Activated naive CD4-positive, alpha-beta T cell treated with anti-CD3 and anti-CD28 coated beads, Interleukin-2, amount 50 U/mL, for 72 hours (primary cell): ENCODE measurements at regions not wholly inside any gene's neighbourhood (a gene's known extent, or its start where the extent isn't known, plus 50 kb on each side); places are given as distances from the start of the nearest gene placed in this dataset.

Experiments used
- ATAC-seq, 2 donors: fragments of 150-1000 bp; cut with Tn5 transposase; 2 replicates each; pipeline ENCODE4 v1.10.0; 2021; ENCODE audit warnings: mild to moderate bottlenecking in 2 of 2, moderate library complexity in 2 of 2
- DNase-seq, 2 donors: peaks; one replicate each; pipeline ENCODE4 v3.0.0; 2021 to 2022; ENCODE audit warnings: low spot score in 2 of 2
- H3K27ac Mint-ChIP-seq, 2 donors: one replicate each; pipeline ENCODE4 v1.8.0; 2022; ENCODE audit warnings: mild to moderate bottlenecking in 2 of 2, mixed read lengths in 2 of 2
- H3K36me3 Mint-ChIP-seq, 2 donors: one replicate each; pipeline ENCODE4 v1.8.0; 2022; ENCODE audit warnings: mixed read lengths in 2 of 2
- H3K9me3 Mint-ChIP-seq, 2 donors: one replicate each; pipeline ENCODE4 v1.8.0; 2022; ENCODE audit warnings: mixed read lengths in 2 of 2

GRCh38 chr6:146944809-146945208 lies 259.4 kb upstream of the STXBP5 start:
- Mint-ChIP-seq H3K27ac (no peak overlapping the region), H3K36me3 (peaks cover 19 to 31% of the 10 kb centered on the region in 2 donors), H3K9me3 (peaks cover 5 to 13% of the 10 kb centered on the region in 2 donors)
- DNase-seq = no peak
- ATAC-seq = no peak

DNA sequence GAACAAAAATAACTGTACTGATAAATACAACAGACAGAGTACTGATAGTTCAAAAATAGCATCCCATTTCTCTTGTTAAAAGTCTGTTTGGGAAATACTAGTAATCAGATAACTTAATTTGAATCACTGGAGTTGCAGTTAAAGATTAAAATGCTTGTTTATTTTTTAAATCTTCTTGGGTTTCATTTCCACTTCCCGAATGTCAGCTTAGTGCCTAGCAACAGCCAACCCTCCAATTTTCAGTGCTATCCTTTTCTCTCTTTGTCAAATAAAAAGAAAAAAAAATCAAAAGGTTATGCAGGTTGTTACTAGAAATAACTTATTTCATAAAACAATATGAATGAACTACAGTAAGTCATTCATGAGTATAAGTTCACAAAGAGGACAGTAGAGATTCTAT lies 257.7 kb upstream of the STXBP5 start:
- H3K9me3 Mint-ChIP-seq = peaks cover 5 to 13% of the 10 kb centered on the region in 2 donors
- DNase-seq (no peak), ATAC-seq (no peak)
- peaks cover 19 to 28% of the 10 kb centered on the region in 2 donors for H3K36me3 Mint-ChIP-seq
- no peak overlapping the region for H3K27ac Mint-ChIP-seq

- peaks cover 5% of the 10 kb centered on the region in 2 donors for H3K9me3 Mint-ChIP-seq
- H3K36me3 Mint-ChIP-seq = peaks cover 6 to 14% of the 10 kb centered on the region in 2 donors
- DNase-seq = no peak
- no peak for ATAC-seq
- H3K27ac Mint-ChIP-seq = peak overlapping the region in 1 of 2 donors; percentile 2
Measured at GRCh38 chr6:146948790-146949342, 255.4 kb upstream of the STXBP5 start.

DNA sequence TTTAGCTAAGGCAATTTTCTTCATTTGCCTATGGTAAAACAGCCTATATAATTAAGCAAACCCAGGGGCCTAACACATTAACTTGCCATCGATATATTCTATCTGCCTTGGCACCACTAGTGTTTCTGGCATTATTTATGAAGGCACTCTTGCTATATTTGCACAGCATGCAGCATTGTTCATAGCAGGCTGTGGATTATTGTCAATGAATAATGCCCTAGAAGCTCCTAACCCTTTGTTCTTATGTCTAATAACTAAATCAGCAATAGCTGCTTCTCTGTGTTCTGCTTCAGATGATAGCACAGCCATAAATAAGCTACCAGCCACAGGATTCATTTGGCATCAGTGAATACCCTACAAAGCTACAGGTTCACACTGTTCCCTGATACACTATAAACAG lies 254.8 kb upstream of the STXBP5 start:
- Mint-ChIP-seq H3K9me3 (peaks cover 5% of the 10 kb centered on the region in 2 donors), H3K36me3 (peaks cover 6 to 11% of the 10 kb centered on the region in 2 donors), H3K27ac (peak overlapping the region in 1 of 2 donors; percentile 60)
- ATAC-seq = no peak
- DNase-seq = no peak

GRCh38 chr6:146950351-146950835 lies 253.8 kb upstream of the STXBP5 start:
- H3K9me3 Mint-ChIP-seq = peaks cover 5% of the 10 kb centered on the region in 2 donors
- H3K27ac Mint-ChIP-seq = peak overlapping the region in 1 of 2 donors; percentile 60
- ATAC-seq (peak; percentile 90 to 91), DNase-seq (peak in 1 of 2 donors; percentile 6)
- H3K36me3 Mint-ChIP-seq = peaks cover 0 to 11% of the 10 kb centered on the region in 2 donors

DNA sequence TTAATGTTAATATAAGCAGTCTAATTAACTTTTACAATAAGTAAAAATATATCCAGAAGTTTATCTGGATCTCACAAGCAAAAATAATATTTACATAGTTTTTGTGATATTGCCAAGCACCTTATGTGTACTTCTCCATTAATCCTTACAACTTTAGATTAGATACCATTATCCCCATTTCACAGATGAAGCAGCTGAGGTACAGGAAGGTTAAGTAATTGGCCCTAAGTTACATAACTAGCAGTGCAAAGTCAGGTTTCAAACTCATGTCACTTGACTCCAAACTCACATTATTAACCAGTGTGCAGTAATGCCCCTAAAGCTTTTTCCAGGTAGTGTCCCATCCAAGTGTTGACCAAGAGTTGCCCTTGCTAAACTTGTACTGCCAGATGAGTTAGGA lies 248.6 kb upstream of the STXBP5 start:
- DNase-seq = no peak
- Mint-ChIP-seq H3K36me3 (no peaks in the 10 kb centered on the region), H3K9me3 (no peaks in the 10 kb centered on the region), H3K27ac (no peak overlapping the region)
- no peak for ATAC-seq

DNA sequence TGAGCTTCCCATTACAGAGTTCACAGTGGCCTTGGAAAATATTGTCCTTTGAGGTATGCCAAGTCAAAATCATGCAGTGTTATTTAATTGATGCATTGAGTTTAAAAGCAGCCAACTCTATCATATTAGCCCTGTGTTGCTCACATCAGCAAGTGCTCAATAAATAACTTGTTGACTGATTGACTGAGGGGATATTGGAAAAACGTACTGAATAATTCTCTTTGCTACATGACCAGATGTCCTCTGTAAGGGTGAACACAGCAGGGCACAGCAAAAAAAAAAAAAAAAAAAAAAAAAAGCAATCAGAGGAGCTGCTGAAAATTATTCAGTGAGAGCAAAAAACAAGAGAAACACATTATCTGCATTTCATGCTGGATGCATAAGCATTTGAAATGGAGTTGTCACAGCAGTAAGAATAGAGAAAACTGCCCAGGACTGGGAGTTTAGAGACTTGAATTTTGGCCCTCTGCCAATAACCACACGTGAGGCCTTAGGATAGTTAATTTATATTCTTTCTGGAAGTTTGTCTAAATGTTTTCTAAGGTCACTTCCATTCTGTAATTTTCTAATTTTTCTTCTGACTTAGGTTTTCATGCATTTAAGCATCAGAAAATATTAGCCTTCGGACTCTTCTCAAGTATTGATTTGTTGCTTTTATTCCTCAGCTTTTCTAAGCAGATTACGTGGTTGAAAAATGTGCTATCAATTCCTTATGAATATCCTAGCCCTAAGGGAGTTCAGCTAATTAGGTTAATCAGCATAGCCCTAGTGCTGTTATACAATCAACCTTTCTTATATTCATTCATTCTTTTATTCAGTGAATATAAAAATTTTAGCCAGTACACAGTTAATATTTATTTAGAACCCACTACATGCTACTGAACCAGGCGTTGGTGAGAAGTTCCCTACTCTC lies 246.8 kb upstream of the STXBP5 start:
- Mint-ChIP-seq H3K27ac (no peak overlapping the region), H3K36me3 (no peaks in the 10 kb centered on the region)
- no peak for DNase-seq

DNA sequence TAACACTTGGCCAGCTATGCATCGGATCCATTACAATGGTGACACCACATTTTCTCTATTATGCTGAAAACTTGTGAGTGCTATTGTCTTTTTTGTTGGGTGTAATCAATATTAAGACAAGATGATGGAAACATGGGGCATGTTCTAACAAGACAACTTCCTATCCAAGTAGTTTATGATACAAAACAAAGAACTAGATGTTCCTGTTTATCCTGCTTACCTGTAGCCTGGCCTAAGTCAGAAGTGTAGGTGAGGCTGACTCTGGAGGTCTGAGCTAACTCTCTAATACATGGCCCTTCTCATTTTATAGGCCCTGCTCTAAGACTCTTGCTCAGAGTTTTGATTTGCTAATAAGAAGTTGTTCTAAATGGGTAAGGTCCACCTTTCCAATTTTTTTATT lies 242.4 kb upstream of the STXBP5 start:
- no peak for DNase-seq
- Mint-ChIP-seq H3K27ac (no peak overlapping the region), H3K36me3 (peaks cover 19 to 26% of the 10 kb centered on the region in 2 donors), H3K9me3 (peaks cover 15 to 20% of the 10 kb centered on the region in 2 donors)
- ATAC-seq = no peak

More for the DNA sequence above, 246.8 kb upstream of the STXBP5 start:
- no peak for ATAC-seq
- H3K9me3 Mint-ChIP-seq = no peaks in the 10 kb centered on the region

- DNase-seq (no peak), ATAC-seq (no peak)
- Mint-ChIP-seq H3K9me3 (peaks cover 15 to 23% of the 10 kb centered on the region in 2 donors), H3K36me3 (peaks cover 19 to 26% of the 10 kb centered on the region in 2 donors), H3K27ac (no peak overlapping the region)
Measured at GRCh38 chr6:146962329-146962728, 241.9 kb upstream of the STXBP5 start.

GRCh38 chr6:146965110-146965689 lies 239.0 kb upstream of the STXBP5 start:
- H3K9me3 Mint-ChIP-seq = peaks cover 15 to 25% of the 10 kb centered on the region in 2 donors
- no peak for DNase-seq

GRCh38 chr6:146968041-146968760 lies 236.0 kb upstream of the STXBP5 start:
- Mint-ChIP-seq H3K9me3 (peaks cover 15 to 25% of the 10 kb centered on the region in 2 donors), H3K36me3 (peaks cover 23 to 26% of the 10 kb centered on the region in 2 donors), H3K27ac (no peak overlapping the region)
- DNase-seq = no peak
- no peak for ATAC-seq

More at GRCh38 chr6:146965110-146965689, 239.0 kb upstream of the STXBP5 start:
- peaks cover 23 to 26% of the 10 kb centered on the region in 2 donors for H3K36me3 Mint-ChIP-seq
- no peak for ATAC-seq
- no peak overlapping the region for H3K27ac Mint-ChIP-seq

- ATAC-seq = no peak
- Mint-ChIP-seq H3K9me3 (peaks cover 0 to under 1% of the 10 kb centered on the region in 2 donors), H3K36me3 (peaks cover 0 to 4% of the 10 kb centered on the region in 2 donors), H3K27ac (no peak overlapping the region)
- DNase-seq = no peak
Measured at GRCh38 chr6:146972546-146972945, 231.7 kb upstream of the STXBP5 start.

DNA sequence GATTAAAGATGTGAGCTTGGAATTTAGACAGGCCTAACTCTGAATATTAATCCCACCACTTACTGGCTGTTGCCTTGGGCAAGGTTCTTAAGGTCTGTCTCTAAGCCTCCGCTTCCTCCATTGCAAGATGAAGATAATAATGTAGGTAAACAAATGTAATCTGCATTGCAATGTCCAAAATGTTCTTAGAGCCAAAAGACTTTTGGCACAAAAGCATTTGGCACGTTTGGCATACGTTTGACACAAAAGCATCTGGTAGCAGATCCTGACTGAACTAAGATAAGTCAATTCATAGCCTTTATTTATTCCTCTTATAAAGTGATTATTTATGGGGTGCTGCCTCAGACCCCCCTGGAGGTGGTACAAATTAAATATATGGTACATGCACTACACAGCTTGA lies 229.9 kb upstream of the STXBP5 start:
- no peak for DNase-seq
- H3K36me3 Mint-ChIP-seq = peaks cover 0 to 3% of the 10 kb centered on the region in 2 donors
- ATAC-seq = no peak
- no peaks in the 10 kb centered on the region for H3K9me3 Mint-ChIP-seq
- H3K27ac Mint-ChIP-seq = no peak overlapping the region

GRCh38 chr6:146975093-146975492 lies 229.1 kb upstream of the STXBP5 start:
- H3K36me3 Mint-ChIP-seq = no peaks in the 10 kb centered on the region
- no peaks in the 10 kb centered on the region for H3K9me3 Mint-ChIP-seq
- DNase-seq = no peak
- H3K27ac Mint-ChIP-seq = no peak overlapping the region
- ATAC-seq = no peak

- no peak for ATAC-seq
- Mint-ChIP-seq H3K36me3 (no peaks in the 10 kb centered on the region), H3K9me3 (no peaks in the 10 kb centered on the region), H3K27ac (no peak overlapping the region)
- DNase-seq = no peak
Measured at GRCh38 chr6:146980900-146981329, 223.3 kb upstream of the STXBP5 start.

DNA sequence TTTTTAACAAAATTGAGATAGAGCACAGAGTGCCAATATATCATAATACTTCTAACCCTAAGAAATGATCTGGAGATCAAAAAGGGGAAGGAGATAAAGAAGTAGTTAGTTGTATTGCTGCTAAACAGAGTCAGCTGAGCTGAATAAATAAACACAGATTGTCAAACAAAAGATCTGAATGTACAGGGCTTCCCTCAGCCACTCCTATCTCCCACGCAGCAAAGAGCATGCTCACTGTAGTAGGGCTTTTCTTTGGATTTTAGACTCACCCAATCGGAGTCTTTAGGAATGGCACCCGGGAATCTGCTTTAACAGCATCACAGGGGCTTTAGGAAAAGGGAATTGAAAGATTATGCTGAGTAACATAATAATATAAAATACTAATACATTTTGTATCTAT lies 222.2 kb upstream of the STXBP5 start:
- no peaks in the 10 kb centered on the region for H3K9me3 Mint-ChIP-seq
- ATAC-seq = no peak
- DNase-seq = no peak
- no peak overlapping the region for H3K27ac Mint-ChIP-seq
- no peaks in the 10 kb centered on the region for H3K36me3 Mint-ChIP-seq
